ENCODE measurements at regions not wholly inside any gene's neighbourhood (a gene's known extent, or its start where the extent isn't known, plus 50 kb on each side); places are given as distances from the start of the nearest gene placed in this dataset.
"Not testable (repeated sequence)": the region's sequence is repeated elsewhere in the genome, so short reads cannot be mapped to it uniquely, and the experiment has no call there.

DNA sequence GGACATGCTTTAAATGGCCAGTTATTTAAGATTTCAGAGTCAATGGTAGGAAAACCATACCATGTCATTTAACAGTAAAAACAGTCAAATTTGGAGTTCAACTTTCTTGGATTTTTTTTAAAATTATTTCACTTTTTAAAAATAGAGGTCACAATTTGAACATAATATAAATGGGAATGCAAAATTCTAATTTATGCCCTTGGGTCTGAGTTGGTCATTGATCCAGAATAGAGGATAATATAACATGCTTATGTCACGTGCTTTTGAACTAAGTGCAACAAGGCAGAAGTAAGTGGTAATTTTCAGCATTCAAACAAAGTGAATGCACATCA lies 113.1 kb upstream of the SLC35F3 start:
- TF ChIP-seq POLR2AphosphoS5 (IDR thresholded peaks at IDR 0.05; ENCODE audit: low read depth, low read length) (no peak), POLR2A (IDR thresholded peaks at IDR 0.05; ENCODE audit: low read depth, low read length) (no peak), TAF1 (IDR thresholded peaks at IDR 0.05; ENCODE audit: borderline replicate concordance, low read depth, low read length) (no peak)
- no peak for DNase-seq (ENCODE audit: insufficient read length)
- FAIRE-seq = no peak

DNA sequence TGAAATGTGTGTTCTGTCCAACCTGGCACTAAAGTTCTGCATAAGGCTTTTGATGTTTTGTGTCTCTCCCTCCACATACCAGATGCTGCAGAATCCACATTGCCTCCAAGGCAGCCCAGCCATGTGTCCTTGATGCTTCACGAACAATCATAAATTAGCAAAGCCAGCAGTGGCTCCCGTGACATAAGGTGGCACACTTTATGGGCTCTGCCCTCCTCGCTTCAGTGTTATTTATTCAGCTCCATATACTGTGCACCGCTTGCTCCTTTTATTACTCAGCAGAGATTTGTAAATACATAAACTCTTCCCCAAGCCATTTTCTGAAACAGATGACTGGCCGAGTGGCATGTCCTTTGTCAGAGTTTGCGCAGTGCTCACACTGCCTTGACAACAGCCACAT lies 112.8 kb upstream of the SLC35F3 start:
- no peak for TF ChIP-seq POLR2A (IDR thresholded peaks at IDR 0.05; ENCODE audit: low read depth, low read length)
- TF ChIP-seq POLR2AphosphoS5 (IDR thresholded peaks at IDR 0.05; ENCODE audit: low read depth, low read length) = no peak
- TF ChIP-seq TAF1 (IDR thresholded peaks at IDR 0.05; ENCODE audit: borderline replicate concordance, low read depth, low read length) = no peak
- FAIRE-seq = peak; percentile 27
- DNase-seq (ENCODE audit: insufficient read length) = no peak

DNA sequence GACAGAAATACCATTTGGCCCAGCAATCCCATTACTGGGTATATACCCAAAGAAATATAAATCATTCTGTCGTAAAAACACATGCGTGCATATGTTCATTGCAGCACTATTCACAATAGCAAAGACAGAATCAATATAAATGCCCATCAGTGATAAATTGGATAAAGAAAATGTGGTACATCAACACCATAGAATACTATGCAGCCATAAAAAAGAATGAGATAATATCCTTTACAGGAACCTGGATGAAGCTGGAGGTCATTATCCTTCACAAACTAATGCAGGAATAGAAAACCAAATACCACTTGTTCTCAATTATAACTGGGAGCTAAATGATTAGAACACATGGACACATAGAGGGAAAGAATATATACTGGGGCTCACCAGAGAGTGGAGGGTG lies 109.6 kb upstream of the SLC35F3 start:
- no peak for DNase-seq (ENCODE audit: insufficient read length)

DNA sequence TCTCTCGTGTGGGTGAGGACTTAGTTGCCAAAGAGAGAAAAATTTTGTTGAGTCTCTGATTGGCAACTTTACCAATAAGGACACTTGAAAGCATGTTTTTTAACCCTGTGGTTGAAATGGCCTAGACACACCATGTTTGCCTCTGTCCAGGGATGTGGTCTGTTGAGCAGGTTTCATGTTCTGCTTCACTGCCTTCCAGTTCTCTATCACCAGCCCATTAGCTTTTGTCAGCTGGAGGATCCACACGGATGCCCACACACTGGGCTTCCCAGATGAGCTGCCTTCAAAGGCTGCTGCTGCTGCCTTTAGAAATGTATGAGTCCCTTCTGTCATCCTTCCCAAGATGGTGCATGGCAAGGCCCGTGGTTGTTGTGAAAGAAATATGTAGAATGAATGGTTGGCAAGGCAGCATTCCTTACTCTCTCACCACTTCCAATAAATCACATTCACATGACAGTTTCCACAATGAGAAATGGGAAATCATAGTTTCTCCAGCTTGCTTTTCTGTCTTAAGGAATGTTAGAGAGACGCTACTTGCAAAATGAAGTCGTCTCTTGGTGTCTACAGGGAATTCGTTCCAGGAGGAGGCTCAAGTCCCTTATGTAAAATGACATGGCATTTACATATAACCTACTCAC lies 108.2 kb upstream of the SLC35F3 start:
- no peak for TF ChIP-seq POLR2AphosphoS5 (IDR thresholded peaks at IDR 0.05; ENCODE audit: low read depth, low read length)
- no peak for TF ChIP-seq POLR2A (IDR thresholded peaks at IDR 0.05; ENCODE audit: low read depth, low read length)
- no peak for TF ChIP-seq TAF1 (IDR thresholded peaks at IDR 0.05; ENCODE audit: borderline replicate concordance, low read depth, low read length)
- no peak for FAIRE-seq

More for the DNA sequence above, 109.6 kb upstream of the SLC35F3 start:
- TF ChIP-seq TAF1 (IDR thresholded peaks at IDR 0.05; ENCODE audit: borderline replicate concordance, low read depth, low read length) = no peak
- FAIRE-seq = no peak

DNA sequence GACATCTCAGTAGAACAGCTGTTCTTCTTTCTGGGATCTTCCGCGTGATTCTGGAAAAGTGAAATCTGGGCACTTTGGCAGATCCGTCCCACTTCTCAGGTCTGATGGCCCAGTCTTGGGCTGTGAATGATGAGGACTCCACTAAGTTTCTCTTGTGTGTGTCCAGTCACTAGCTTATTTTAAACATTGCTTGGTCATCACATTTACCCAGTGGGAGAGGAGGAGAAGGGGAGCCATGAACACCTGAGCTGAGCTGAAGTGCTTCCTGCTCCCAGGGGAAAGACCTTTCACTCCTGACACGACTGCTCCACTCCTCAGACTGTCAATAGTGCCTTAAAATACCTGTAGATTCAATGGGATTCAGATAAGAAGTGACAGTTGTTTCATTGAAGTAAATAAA lies 101.9 kb upstream of the SLC35F3 start:
- TF ChIP-seq TAF1 (IDR thresholded peaks at IDR 0.05; ENCODE audit: borderline replicate concordance, low read depth, low read length) = no peak
- TF ChIP-seq POLR2A (IDR thresholded peaks at IDR 0.05; ENCODE audit: low read depth, low read length) = no peak
- TF ChIP-seq POLR2AphosphoS5 (IDR thresholded peaks at IDR 0.05; ENCODE audit: low read depth, low read length) = no peak
- no peak for FAIRE-seq
- no peak for DNase-seq (ENCODE audit: insufficient read length)

More for the DNA sequence above, 108.2 kb upstream of the SLC35F3 start:
- DNase-seq (ENCODE audit: insufficient read length) = no peak

DNA sequence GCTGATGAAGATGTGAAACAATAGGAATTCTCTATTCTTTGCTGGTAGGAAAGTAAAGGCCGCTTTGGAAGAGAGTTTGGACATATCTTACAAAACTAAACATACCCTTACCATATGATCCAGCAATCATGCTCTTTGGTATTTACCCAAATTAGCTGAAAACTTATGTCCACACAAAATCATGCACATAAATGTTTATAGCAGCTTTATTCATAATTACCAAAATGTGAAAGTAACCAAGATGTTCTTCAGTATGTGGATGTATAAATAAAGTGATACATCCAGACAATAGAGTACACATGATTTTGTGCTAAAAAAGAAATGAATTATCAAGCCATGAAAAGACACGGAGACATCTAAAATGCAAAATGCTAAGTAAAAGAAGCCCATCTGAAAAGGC lies 98.7 kb upstream of the SLC35F3 start:
- no peak for TF ChIP-seq POLR2A (IDR thresholded peaks at IDR 0.05; ENCODE audit: low read depth, low read length)
- TF ChIP-seq POLR2AphosphoS5 (IDR thresholded peaks at IDR 0.05; ENCODE audit: low read depth, low read length) = no peak
- TF ChIP-seq TAF1 (IDR thresholded peaks at IDR 0.05; ENCODE audit: borderline replicate concordance, low read depth, low read length) = no peak
- FAIRE-seq (no peak), DNase-seq (ENCODE audit: insufficient read length) (no peak)

DNA sequence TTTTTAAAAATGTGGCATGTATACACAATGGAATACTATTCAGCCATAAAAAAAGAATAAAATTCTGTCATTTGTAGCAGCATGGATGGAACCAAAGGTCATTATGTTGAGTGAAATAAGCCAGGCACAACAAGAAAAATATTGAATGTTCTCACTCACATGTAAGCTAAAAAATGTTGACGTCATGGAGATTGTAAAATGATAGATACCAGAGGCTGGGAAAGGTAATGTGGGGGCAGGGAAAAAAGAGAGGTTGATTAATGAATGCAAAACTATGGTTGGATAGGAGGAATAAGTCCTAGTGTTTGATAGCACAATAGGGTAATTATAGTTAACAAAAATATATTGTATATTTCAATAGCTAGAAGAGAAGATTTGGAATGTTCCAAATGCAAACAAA lies 89.1 kb upstream of the SLC35F3 start:
- DNase-seq (ENCODE audit: insufficient read length) (no peak), FAIRE-seq (no peak)
- TF ChIP-seq TAF1 (IDR thresholded peaks at IDR 0.05; ENCODE audit: borderline replicate concordance, low read depth, low read length) = no peak
- no peak for TF ChIP-seq POLR2AphosphoS5 (IDR thresholded peaks at IDR 0.05; ENCODE audit: low read depth, low read length)
- TF ChIP-seq POLR2A (IDR thresholded peaks at IDR 0.05; ENCODE audit: low read depth, low read length) = no peak

DNA sequence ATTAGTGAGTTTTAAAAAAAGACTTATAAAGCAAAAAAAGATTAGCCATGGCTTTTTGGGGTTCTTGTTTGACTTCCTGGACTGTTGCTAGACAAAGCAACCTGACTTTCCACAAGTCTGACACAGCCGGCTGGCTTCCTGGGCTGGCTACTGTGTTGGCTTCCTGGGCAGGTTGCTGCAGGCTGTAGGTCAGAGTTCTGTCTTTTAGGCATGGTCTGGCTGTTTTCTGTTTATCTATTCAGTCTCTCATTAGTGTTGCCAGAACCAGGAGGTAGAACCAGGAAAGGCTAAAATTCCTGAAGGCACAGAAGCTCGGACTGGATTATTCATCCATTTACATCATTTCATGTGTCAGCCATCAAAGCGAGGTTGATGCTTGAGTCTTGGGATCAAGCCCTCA lies 88.6 kb upstream of the SLC35F3 start:
- TF ChIP-seq POLR2AphosphoS5 (IDR thresholded peaks at IDR 0.05; ENCODE audit: low read depth, low read length) (no peak), TAF1 (IDR thresholded peaks at IDR 0.05; ENCODE audit: borderline replicate concordance, low read depth, low read length) (no peak), POLR2A (IDR thresholded peaks at IDR 0.05; ENCODE audit: low read depth, low read length) (no peak)
- DNase-seq (ENCODE audit: insufficient read length) (no peak), FAIRE-seq (no peak)

DNA sequence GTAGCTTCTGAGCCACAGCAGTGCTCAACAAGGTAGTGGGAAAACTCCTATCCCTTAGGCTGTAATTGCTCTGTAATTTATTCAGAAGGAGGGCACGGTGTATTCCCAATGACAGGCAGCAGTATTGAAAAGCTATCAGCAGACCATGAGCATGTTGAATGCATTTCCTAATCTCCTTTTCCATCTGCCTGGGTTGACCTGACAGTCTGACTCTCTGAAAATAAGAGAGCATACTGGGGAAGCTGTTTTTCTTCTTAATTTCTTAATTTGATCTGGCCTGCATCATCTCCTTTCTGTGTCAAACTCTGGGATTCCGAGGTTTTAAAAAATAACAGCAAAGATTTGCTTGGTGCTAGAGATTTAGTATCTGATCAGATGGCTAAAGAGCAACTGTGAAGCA lies 88.1 kb upstream of the SLC35F3 start:
- TF ChIP-seq POLR2A (IDR thresholded peaks at IDR 0.05; ENCODE audit: low read depth, low read length) = no peak
- TF ChIP-seq POLR2AphosphoS5 (IDR thresholded peaks at IDR 0.05; ENCODE audit: low read depth, low read length) = no peak
- no peak for TF ChIP-seq TAF1 (IDR thresholded peaks at IDR 0.05; ENCODE audit: borderline replicate concordance, low read depth, low read length)
- no peak for FAIRE-seq
- DNase-seq (ENCODE audit: insufficient read length) = no peak

DNA sequence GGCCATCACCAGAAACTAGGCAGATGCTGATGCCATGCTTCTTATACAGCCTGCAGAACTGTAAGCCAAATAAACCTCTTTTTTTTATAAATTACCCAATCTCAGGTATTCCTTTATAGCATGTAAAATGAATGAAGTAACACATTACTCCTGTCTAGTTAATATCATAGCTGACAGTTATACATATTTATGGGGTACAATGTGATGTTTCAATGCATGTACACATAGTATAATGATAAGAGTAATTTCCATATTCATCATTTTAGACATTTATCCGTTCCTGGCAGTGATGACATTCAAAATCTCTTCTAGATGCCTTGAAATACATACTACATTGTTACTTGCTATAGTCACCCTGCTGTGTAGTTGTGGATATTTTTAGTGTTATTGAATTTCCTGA lies 85.4 kb upstream of the SLC35F3 start:
- FAIRE-seq (no peak), DNase-seq (ENCODE audit: insufficient read length) (no peak)
- TF ChIP-seq POLR2A (IDR thresholded peaks at IDR 0.05; ENCODE audit: low read depth, low read length) = no peak
- TF ChIP-seq TAF1 (IDR thresholded peaks at IDR 0.05; ENCODE audit: borderline replicate concordance, low read depth, low read length) = no peak
- no peak for TF ChIP-seq POLR2AphosphoS5 (IDR thresholded peaks at IDR 0.05; ENCODE audit: low read depth, low read length)

DNA sequence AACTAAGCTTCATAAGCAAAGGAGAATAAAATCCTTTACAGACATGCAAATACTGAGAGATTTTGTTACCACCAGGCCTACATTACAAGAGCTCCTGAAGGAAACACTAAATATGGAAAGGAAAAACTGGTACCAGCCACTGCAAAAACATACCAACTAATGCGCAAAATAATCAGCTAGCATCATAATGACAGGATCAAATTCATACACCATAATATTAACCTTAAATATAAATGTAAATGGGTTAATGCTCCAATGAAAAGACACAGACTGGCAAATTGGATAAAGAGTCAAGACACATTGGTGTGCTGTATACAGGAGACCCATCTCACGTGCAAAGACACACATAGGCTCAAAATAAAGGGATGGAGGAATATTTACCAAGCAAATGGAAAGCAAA lies 80.3 kb upstream of the SLC35F3 start:
- FAIRE-seq = not testable (repeated sequence)

DNA sequence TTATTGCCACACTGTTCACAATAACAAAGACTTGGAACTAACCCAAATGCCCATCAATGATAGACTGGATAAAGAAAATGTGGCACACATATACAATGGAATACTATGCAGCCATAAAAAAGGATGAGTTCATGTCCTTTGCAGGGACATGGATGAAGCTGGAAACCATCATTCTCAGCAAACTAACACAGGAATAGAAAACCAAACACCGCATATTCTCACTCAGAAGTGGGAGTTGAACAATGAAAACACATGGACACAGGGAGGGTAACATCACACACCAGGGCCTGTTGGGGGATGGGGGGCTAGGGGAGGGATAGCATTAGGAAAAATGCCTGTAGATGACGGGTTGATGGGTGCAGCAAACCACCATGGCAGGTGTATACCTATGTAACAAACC lies 76.5 kb upstream of the SLC35F3 start:
- not testable (repeated sequence) for DNase-seq (ENCODE audit: insufficient read length); FAIRE-seq

More for the DNA sequence above, 80.3 kb upstream of the SLC35F3 start:
- not testable (repeated sequence) for DNase-seq (ENCODE audit: insufficient read length)

DNA sequence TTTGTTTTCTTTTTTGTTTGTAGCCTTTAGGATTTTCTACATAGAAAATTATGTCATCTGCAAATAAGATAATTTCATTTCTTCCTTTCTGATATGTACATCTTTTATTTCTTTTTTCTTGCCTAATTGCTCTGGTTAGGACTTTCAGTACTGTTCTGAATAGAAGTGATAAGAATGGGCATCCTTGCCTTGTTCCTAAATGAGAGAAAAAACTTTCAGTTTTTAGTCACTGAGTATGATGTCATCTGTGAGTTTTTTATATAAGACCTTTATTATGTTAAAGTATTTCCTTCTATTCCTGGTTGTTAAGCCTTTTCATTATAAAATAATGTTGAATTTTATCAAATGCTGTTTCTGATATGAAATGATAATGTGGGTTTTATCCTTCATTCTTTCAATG lies 76.0 kb upstream of the SLC35F3 start:
- DNase-seq (ENCODE audit: insufficient read length) (no peak), FAIRE-seq (no peak)
- TF ChIP-seq POLR2AphosphoS5 (IDR thresholded peaks at IDR 0.05; ENCODE audit: low read depth, low read length) (no peak), POLR2A (IDR thresholded peaks at IDR 0.05; ENCODE audit: low read depth, low read length) (no peak), TAF1 (IDR thresholded peaks at IDR 0.05; ENCODE audit: borderline replicate concordance, low read depth, low read length) (no peak)

Measured in GM12892 (cell line).